ENCODE measurements at regions not wholly inside any gene's neighbourhood (a gene's known extent, or its start where the extent isn't known, plus 50 kb on each side); places are given as distances from the start of the nearest gene placed in this dataset.

DNA sequence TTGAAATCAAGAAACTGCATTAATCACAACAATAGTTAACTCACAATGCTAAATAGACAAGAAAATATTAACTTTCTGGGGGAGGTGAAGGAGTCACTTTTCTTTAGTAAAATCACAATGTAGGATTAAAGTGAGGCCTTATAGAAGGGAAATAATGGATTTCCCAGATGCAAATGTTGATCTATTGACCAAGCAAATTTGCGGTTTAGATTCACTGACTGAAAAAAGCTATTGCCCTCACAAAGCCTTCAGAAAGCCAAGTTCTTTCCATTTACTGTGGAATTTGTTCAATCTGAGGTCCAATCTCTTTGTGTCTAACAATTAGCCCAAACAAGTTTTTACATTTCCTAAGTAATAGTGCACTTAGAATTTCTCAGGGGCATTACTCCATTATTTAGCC lies 95.1 kb upstream of the PTCHD4 start:
- ChIA-PET CTCF (no interaction called here), POLR2A (ENCODE audit: unreplicated experiment) (no interaction called here)
- Histone ChIP-seq H3K4me3 (ENCODE audit: low read length) (no peak overlapping the region), H3K36me3 (ENCODE audit: low read depth, low read length) (no peaks in the 10 kb centered on the region; the same call in 1 of the 2 replicates), H3K9ac (ENCODE audit: low read length) (no peak overlapping the region), H3K4me1 (ENCODE audit: insufficient read depth, low read length) (no peaks in the 10 kb centered on the region), H3K27ac (ENCODE audit: low read length) (no peak overlapping the region), H2AFZ (ENCODE audit: low read length) (peak overlapping the region; percentile 4; the same call in 1 of the 2 replicates), H3K9me2 (replicated peaks; ENCODE audit: low read length) (no peaks in the 10 kb centered on the region), H3K79me2 (ENCODE audit: low read length) (no peaks in the 10 kb centered on the region), H3K4me2 (ENCODE audit: low read length) (no peak overlapping the region), H3K27me3 (ENCODE audit: low read length) (no peaks in the 10 kb centered on the region), H4K20me1 (ENCODE audit: low read length) (no peaks in the 10 kb centered on the region), H3K9me3 (ENCODE audit: low read length) (peaks cover 11% of the 10 kb centered on the region; the same call in 1 of the 2 replicates), H3F3A (ENCODE audit: low read length, unreplicated experiment) (no peaks in the 10 kb centered on the region)
- no peak for TF ChIP-seq EZH2phosphoT487 (IDR thresholded peaks at IDR 0.05; ENCODE audit: borderline replicate concordance, low read length)
- TF ChIP-seq, protein P1, sequence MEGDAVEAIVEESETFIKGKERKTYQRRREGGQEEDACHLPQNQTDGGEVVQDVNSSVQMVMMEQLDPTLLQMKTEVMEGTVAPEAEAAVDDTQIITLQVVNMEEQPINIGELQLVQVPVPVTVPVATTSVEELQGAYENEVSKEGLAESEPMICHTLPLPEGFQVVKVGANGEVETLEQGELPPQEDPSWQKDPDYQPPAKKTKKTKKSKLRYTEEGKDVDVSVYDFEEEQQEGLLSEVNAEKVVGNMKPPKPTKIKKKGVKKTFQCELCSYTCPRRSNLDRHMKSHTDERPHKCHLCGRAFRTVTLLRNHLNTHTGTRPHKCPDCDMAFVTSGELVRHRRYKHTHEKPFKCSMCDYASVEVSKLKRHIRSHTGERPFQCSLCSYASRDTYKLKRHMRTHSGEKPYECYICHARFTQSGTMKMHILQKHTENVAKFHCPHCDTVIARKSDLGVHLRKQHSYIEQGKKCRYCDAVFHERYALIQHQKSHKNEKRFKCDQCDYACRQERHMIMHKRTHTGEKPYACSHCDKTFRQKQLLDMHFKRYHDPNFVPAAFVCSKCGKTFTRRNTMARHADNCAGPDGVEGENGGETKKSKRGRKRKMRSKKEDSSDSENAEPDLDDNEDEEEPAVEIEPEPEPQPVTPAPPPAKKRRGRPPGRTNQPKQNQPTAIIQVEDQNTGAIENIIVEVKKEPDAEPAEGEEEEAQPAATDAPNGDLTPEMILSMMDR (conservative IDR thresholded peaks at IDR 0.05; ENCODE audit: low read depth, low read length), result no peak
- TF ChIP-seq EZH2 (IDR thresholded peaks at IDR 0.05; ENCODE audit: low read length, unreplicated experiment), result no peak
- BruUV-seq (replicated peaks), result no TSS peak
- DNase-seq (no peak), ATAC-seq (no peak)
- intact Hi-C loops (cut with micrococcal nuclease), result no loop called here

DNA sequence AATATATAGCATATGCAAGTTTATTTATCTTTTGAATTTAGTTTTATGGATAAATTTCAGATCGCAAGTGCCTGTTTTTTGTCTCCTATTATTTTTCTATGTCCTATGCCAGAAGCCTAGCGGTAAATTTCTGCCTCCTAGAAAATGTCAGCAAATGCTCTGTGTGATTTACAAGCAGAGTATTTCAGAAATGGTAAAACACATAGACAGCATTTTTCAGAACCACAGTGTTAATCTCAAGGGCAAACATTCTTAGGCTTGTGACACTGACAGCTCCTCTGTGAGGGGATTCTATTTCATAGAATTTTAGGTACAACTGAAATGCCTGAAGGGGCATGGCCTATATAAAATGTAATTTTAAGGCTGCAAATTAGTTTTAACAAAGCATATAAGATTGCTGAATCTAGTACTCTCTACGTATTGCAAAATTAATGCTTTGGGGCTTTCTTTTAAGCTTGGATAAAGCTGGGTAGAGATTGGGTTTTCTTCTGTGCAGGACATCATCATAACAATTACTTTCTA lies 89.9 kb upstream of the PTCHD4 start:
- no peaks in the 10 kb centered on the region for H3K27me3 ChIP-seq (ENCODE audit: low read length)
- no peak overlapping the region for H2AFZ ChIP-seq (ENCODE audit: low read length)
- H3F3A ChIP-seq (ENCODE audit: low read length, unreplicated experiment), result no peaks in the 10 kb centered on the region
- no peak overlapping the region for H3K9ac ChIP-seq (ENCODE audit: low read length)
- H3K4me2 ChIP-seq (ENCODE audit: low read length), result no peak overlapping the region
- no peak overlapping the region for H3K27ac ChIP-seq (ENCODE audit: low read length)
- no peaks in the 10 kb centered on the region for H4K20me1 ChIP-seq (ENCODE audit: low read length)
- no peak for DNase-seq
- intact Hi-C loops (cut with micrococcal nuclease), result no loop called here
- BruUV-seq (replicated peaks), result no TSS peak
- H3K79me2 ChIP-seq (ENCODE audit: low read length), result no peaks in the 10 kb centered on the region
- ChIA-PET POLR2A (ENCODE audit: unreplicated experiment) (no interaction called here), CTCF (no interaction called here)
- no peaks in the 10 kb centered on the region for H3K9me2 ChIP-seq (replicated peaks; ENCODE audit: low read length)
- TF ChIP-seq, protein P1 (conservative IDR thresholded peaks at IDR 0.05; ENCODE audit: low read depth, low read length), result no peak
- TF ChIP-seq EZH2 (IDR thresholded peaks at IDR 0.05; ENCODE audit: low read length, unreplicated experiment), result no peak
- TF ChIP-seq EZH2phosphoT487 (IDR thresholded peaks at IDR 0.05; ENCODE audit: borderline replicate concordance, low read length), result no peak
- H3K4me1 ChIP-seq (ENCODE audit: insufficient read depth, low read length), result no peaks in the 10 kb centered on the region
- H3K9me3 ChIP-seq (ENCODE audit: low read length), result no peaks in the 10 kb centered on the region
- ATAC-seq, result no peak
- H3K36me3 ChIP-seq (ENCODE audit: low read depth, low read length), result no peaks in the 10 kb centered on the region
- H3K4me3 ChIP-seq (ENCODE audit: low read length), result no peak overlapping the region

GRCh38 chr6:48199499-48199898 lies 88.5 kb upstream of the PTCHD4 start:
- ATAC-seq (no peak), DNase-seq (no peak)
- no peaks in the 10 kb centered on the region for H3K27me3 ChIP-seq (ENCODE audit: low read length)
- no peaks in the 10 kb centered on the region for H3K4me1 ChIP-seq (ENCODE audit: insufficient read depth, low read length)
- H3K4me3 ChIP-seq (ENCODE audit: low read length), result no peak overlapping the region
- H3K4me2 ChIP-seq (ENCODE audit: low read length), result no peak overlapping the region
- ChIA-PET CTCF (no interaction called here), POLR2A (ENCODE audit: unreplicated experiment) (no interaction called here)
- intact Hi-C loops (cut with micrococcal nuclease), result no loop called here
- no peak overlapping the region for H3K9ac ChIP-seq (ENCODE audit: low read length)
- H3K36me3 ChIP-seq (ENCODE audit: low read depth, low read length), result no peaks in the 10 kb centered on the region
- H3K9me2 ChIP-seq (replicated peaks; ENCODE audit: low read length), result no peaks in the 10 kb centered on the region
- TF ChIP-seq EZH2 (IDR thresholded peaks at IDR 0.05; ENCODE audit: low read length, unreplicated experiment), result no peak
- TF ChIP-seq, protein P1 (conservative IDR thresholded peaks at IDR 0.05; ENCODE audit: low read depth, low read length), result no peak
- TF ChIP-seq EZH2phosphoT487 (IDR thresholded peaks at IDR 0.05; ENCODE audit: borderline replicate concordance, low read length), result no peak
- no TSS peak for BruUV-seq (replicated peaks)
- H3K27ac ChIP-seq (ENCODE audit: low read length), result no peak overlapping the region
- H4K20me1 ChIP-seq (ENCODE audit: low read length), result no peaks in the 10 kb centered on the region
- H3K9me3 ChIP-seq (ENCODE audit: low read length), result no peaks in the 10 kb centered on the region
- H3K79me2 ChIP-seq (ENCODE audit: low read length), result no peaks in the 10 kb centered on the region
- H2AFZ ChIP-seq (ENCODE audit: low read length), result no peak overlapping the region
- no peaks in the 10 kb centered on the region for H3F3A ChIP-seq (ENCODE audit: low read length, unreplicated experiment)

All from PC-3 (cell line).